HG02970 (cell line): ENCODE measurements at regions not wholly inside any gene's neighbourhood (a gene's known extent, or its start where the extent isn't known, plus 50 kb on each side); places are given as distances from the start of the nearest gene placed in this dataset.
"Not testable (repeated sequence)": the region's sequence is repeated elsewhere in the genome, so short reads cannot be mapped to it uniquely, and the experiment has no call there.

Source experiments
- ATAC-seq: cut with Tn5 transposase; IDR thresholded peaks from one replicate; pipeline ENCODE4 v1.9.1; 2021; ENCODE audit warnings: mild to moderate bottlenecking, moderate library complexity, moderate number of reproducible peaks; ENCODE audit not compliant: unreplicated experiment, low FRiP score

DNA sequence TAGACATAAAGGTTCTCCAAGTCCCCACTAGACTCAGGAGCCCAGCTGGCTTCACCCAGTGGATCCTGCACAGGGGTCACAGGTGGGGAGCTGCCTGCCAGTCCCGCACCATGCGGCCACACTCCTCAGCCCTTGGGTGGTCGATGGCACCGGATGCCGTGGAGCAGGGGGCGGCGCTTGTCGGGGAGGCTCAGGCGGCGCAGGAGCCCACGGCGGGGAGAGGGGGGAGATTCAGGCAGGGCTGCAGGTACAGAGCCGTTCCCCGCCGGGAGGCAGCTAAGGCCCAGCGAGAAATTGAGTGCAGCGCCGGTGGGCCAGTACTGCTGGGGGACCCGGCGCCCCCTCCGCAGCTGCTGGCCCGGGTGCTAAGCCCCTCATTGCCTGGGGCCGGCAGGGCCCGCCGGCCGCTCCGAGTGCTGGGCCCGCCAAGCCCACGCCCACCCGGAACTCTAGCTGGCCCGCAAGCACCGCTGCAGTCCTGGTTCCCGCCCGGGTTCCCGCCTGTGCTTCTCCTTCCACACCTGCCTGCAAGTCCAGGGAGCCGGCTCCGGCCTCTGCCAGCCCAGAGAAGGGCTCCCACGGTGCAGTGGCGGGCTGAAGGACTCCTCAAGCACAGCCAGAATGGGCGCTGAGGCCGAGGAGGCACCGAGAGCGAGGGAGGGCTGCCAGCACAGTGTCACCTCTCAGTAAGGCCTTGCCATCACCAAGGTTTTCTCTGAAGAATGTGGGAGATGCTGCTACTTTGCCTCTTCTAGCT is 58.4 kb upstream of the PPP1R12A start:
- ATAC-seq: no peak

DNA sequence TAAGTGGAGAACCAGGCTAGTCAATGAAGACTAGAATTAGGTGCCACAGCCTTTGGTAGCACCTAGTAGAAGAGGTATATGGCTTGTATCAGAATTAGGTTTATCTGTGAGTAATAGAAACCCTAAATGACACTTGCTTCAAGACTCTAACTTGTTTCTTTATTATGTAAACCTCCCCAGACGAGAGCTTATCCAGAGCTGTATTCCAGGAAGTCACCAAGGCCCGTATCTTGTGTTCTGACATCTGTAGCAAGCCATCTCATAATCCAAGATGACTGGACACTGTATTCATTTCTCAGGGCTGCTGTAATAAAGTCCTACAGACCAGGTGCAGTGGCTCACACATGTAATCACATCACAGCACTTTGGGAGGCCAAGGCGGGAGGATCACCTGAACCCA is 56.7 kb upstream of the PPP1R12A start:
- ATAC-seq: no peak

DNA sequence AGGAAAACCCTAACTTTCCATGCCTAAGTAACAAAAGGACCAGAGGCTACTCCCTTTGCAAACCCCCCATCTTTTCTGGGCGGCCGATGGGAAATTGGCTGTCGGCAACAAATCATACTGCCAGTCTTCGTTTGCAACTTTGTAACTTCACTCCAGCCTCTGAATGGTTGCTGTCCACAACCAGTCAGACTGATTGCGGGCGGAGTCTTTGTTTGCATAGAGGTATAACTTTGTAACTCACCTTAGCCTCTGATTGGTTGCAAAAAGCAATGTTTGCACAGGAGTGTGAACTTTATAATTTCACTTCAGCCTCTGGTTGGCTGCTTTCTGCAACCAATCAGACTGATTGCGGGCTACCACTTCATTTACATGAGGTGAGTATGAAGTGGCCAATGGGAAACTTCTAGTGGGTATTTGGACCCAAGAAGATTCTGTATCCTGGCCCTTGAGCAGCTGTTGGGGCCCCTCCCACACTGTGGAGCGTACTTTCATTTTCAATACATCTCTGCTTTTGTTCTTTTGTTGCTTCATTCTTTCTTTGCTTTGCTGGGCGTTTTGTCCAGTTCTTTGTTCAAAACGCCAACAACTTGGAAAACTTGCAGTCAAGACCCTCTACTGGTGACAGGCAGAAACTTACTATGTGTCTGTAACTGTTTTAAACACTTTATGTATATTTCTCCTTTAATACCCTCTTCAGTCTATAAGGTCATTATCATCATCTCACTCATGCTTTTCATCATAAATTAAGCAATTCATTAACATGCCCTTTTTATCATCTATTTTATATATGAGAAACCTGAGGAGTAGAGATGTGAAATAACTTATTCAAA is 55.8 kb upstream of the PPP1R12A start:
- ATAC-seq: not testable (repeated sequence)

DNA sequence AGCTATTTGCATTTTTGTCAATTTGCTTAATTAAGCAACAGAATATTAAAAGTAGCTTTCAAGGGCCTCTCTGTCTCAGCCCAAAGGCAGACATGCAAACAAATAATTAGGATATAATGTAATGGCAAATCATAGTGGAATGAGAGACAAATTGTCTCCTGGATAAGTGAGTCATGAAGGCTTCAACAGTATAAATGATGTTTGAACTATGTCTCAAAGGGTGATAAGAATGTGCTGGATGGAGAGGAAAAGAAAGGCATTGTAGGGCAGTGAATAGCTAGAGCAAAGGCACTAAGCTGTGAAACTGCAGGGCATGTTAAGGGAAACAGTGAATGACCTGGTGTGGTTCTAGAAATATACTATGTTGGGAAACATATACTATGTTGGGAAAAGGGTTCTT is 53.5 kb upstream of the PPP1R12A start:
- no peak for ATAC-seq

DNA sequence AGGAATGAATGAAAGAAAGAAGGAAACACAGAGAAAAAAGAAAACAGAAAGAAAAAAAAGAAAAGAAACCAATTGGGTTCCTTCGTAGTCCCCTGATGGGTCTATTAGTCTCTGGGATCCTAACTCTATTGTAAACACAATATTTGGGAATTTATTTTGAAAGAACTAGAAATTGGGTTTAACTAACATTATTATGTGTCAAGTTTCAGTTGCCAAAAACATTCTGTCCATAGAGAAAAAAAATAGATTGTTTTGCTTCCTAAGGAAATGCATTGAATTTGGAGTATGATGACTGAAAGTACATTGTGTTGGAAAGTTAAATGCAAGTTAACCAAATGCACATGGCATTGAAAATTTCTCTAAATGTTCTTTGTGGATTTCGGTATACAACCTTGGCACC is 52.8 kb upstream of the PPP1R12A start:
- no peak for ATAC-seq
